ENCODE measurements at regions not wholly inside any gene's neighbourhood (a gene's known extent, or its start where the extent isn't known, plus 50 kb on each side); places are given as distances from the start of the nearest gene placed in this dataset.
A peak's percentile ranks its signal among the peaks of the same experiment; 100 is the strongest.

- peaks cover 54% of the 10 kb centered on the region for H3K4me1 ChIP-seq (ENCODE audit: control insufficient read depth, extremely low read depth, insufficient read depth, low read length)
- POLR2A ChIA-PET: no interaction called here
Observed at GRCh38 chr20:23152902-23153301, 66.8 kb upstream of the CD93 start.

GRCh38 chr20:23152308-23152892, 66.3 kb upstream of the CD93 start:
- H2AFZ ChIP-seq (ENCODE audit: low read depth, low read length): no peak overlapping the region
- BruUV-seq (replicated peaks): no TSS peak
- no peak overlapping the region for H3K4me3 ChIP-seq (replicated peaks in 1 of 3; ENCODE audit: insufficient read depth in 1 of 3, low read depth in 1 of 3, low read length in 3 of 3)
- DNase-seq (ENCODE audit: low read depth, low spot score) (peak; percentile 88), FAIRE-seq (peak; percentile 91)
- H3K27me3 ChIP-seq (ENCODE audit: control insufficient read depth in 2 of 2, insufficient read depth in 2 of 2, low read length in 2 of 2): no peaks in the 10 kb centered on the region
- H3K9ac ChIP-seq (replicated peaks; ENCODE audit: extremely low read depth, insufficient read depth, low read length): peak overlapping the region; percentile 69
- no peaks in the 10 kb centered on the region for H3K79me2 ChIP-seq (ENCODE audit: control insufficient read depth, insufficient read depth, low read length)
- POLR2A ChIA-PET: interaction anchor here (1.8 kb wide), 1 partner anchor 198 kb away, joined by 5 read pairs; the partner anchor contains the start of gene NXT1
- no peaks in the 10 kb centered on the region for H4K20me1 ChIP-seq (replicated peaks; ENCODE audit: control insufficient read depth, extremely low read depth, insufficient read depth, low read length)
- peak; percentile 64 for TF ChIP-seq POLR2AphosphoS5 (IDR thresholded peaks at IDR 0.05; ENCODE audit: insufficient read depth, low read depth, low read length)
- no peak for TF ChIP-seq MYC (IDR thresholded peaks at IDR 0.05; ENCODE audit: low read depth, low read length)
- peak; percentile 57 for TF ChIP-seq FOS (IDR thresholded peaks at IDR 0.05; ENCODE audit: borderline replicate concordance, insufficient read depth, low read length)
- peak; percentile 84 for TF ChIP-seq GATA2 (IDR thresholded peaks at IDR 0.05; ENCODE audit: insufficient read depth, insufficient read length, low read depth, low read length)
- peak; percentile 45 for TF ChIP-seq POLR2A (IDR thresholded peaks at IDR 0.05; ENCODE audit: low read depth, low read length)
- TF ChIP-seq JUN (IDR thresholded peaks at IDR 0.05; ENCODE audit: borderline replicate concordance, insufficient read depth, insufficient read length, low read depth): peak; percentile 84
- CTCF ChIA-PET: interaction anchor here (0.8 to 2.1 kb wide), 11 partner anchors 12 to 102 kb away, joined by 3 to 10 read pairs (median 5); partner anchors contain the start of gene CD93
- H3K9me1 ChIP-seq (replicated peaks; ENCODE audit: control insufficient read depth, extremely low read depth, insufficient read depth, low read length): no peaks in the 10 kb centered on the region
- peak overlapping the region; percentile 54 for H3K27ac ChIP-seq (ENCODE audit: insufficient read depth, low read depth, low read length)
- intact Hi-C loops (cut with micrococcal nuclease): loop anchor here (1.0 to 5.0 kb wide), 3 partner anchors 46 to 80 kb away; partner anchors contain the start of gene CD93
- dilution Hi-C loops (cut with MboI; ENCODE audit: extremely low pct_ligation_motif_present, low sequenced_read_pairs): no loop called here
- H3K9me3 ChIP-seq (replicated peaks; ENCODE audit: control insufficient read depth, insufficient read depth, low read length): no peaks in the 10 kb centered on the region
- H3K4me1 ChIP-seq (ENCODE audit: control insufficient read depth, extremely low read depth, insufficient read depth, low read length): peaks cover 59% of the 10 kb centered on the region
- peak overlapping the region; percentile 8 for H3K4me2 ChIP-seq (ENCODE audit: insufficient read depth, low read length)
- H3K36me3 ChIP-seq (ENCODE audit: control insufficient read depth in 2 of 2, extremely low read depth in 1 of 2, insufficient read depth in 2 of 2, low read length in 2 of 2): no peaks in the 10 kb centered on the region

More at GRCh38 chr20:23152902-23153301, 66.8 kb upstream of the CD93 start:
- Histone ChIP-seq H3K4me2 (ENCODE audit: insufficient read depth, low read length) (peak overlapping the region; percentile 8), H3K9ac (replicated peaks; ENCODE audit: extremely low read depth, insufficient read depth, low read length) (peak overlapping the region; percentile 69), H3K36me3 (ENCODE audit: control insufficient read depth in 2 of 2, extremely low read depth in 1 of 2, insufficient read depth in 2 of 2, low read length in 2 of 2) (no peaks in the 10 kb centered on the region), H3K9me3 (replicated peaks; ENCODE audit: control insufficient read depth, insufficient read depth, low read length) (no peaks in the 10 kb centered on the region), H2AFZ (ENCODE audit: low read depth, low read length) (no peak overlapping the region), H3K79me2 (ENCODE audit: control insufficient read depth, insufficient read depth, low read length) (no peaks in the 10 kb centered on the region), H3K27me3 (ENCODE audit: control insufficient read depth in 2 of 2, insufficient read depth in 2 of 2, low read length in 2 of 2) (no peaks in the 10 kb centered on the region), H3K4me3 (replicated peaks in 1 of 3; ENCODE audit: insufficient read depth in 1 of 3, low read depth in 1 of 3, low read length in 3 of 3) (no peak overlapping the region), H3K9me1 (replicated peaks; ENCODE audit: control insufficient read depth, extremely low read depth, insufficient read depth, low read length) (no peaks in the 10 kb centered on the region), H3K27ac (ENCODE audit: insufficient read depth, low read depth, low read length) (peak overlapping the region; percentile 54), H4K20me1 (replicated peaks; ENCODE audit: control insufficient read depth, extremely low read depth, insufficient read depth, low read length) (no peaks in the 10 kb centered on the region)
- dilution Hi-C loops (cut with MboI; ENCODE audit: extremely low pct_ligation_motif_present, low sequenced_read_pairs): no loop called here
- FAIRE-seq: no peak
- no peak for DNase-seq (ENCODE audit: low read depth, low spot score)
- intact Hi-C loops (cut with micrococcal nuclease): loop anchor here (1.0 to 5.0 kb wide), 3 partner anchors 47 to 79 kb away; partner anchors contain the start of gene CD93
- TF ChIP-seq POLR2AphosphoS5 (IDR thresholded peaks at IDR 0.05; ENCODE audit: insufficient read depth, low read depth, low read length): no peak
- BruUV-seq (replicated peaks): TSS peak; percentile 5
- CTCF ChIA-PET: interaction anchor here (0.8 to 2.1 kb wide), 9 partner anchors 13 to 102 kb away, joined by 3 to 10 read pairs (median 5); partner anchors contain the start of gene CD93

Data from endothelial cell of umbilical vein (primary cell).